AG04449 (cell line): ENCODE measurements at regions not wholly inside any gene's neighbourhood (a gene's known extent, or its start where the extent isn't known, plus 50 kb on each side); places are given as distances from the start of the nearest gene placed in this dataset.

ENCODE experiments used
- CTCF ChIA-PET: fragments of 350-600 bp; formaldehyde crosslinking; extraction: SDS; loops from one replicate; lab custom pipeline; 2021; ENCODE audit warnings: antibody characterized with exemption; lab: Yijun Ruan, JAX
- POLR2A ChIA-PET: fragments of 400-600, 350-600 bp; formaldehyde crosslinking; extraction: SDS; loops from one replicate; lab custom pipeline; 2020; ENCODE audit warnings: antibody characterized with exemption, inconsistent platforms; lab: Yijun Ruan, JAX
- DNase-seq: peaks from one replicate; pipeline ENCODE4 v3.0.0-alpha.2; 2010; ENCODE audit warnings: low read depth, low spot score
- H3K4me3 ChIP-seq: 2 replicates; pipeline ENCODE4 v1.5.1; 2011; ENCODE audit warnings: low read depth, mild to moderate bottlenecking, control low read depth, low read length
- CTCF ChIP-seq: IDR thresholded peaks from one replicate; pipeline ENCODE4 v1.5.1; 2011; ENCODE audit warnings: mild to moderate bottlenecking, moderate library complexity, low read length, control low read depth, inconsistent platforms; ENCODE audit not compliant: insufficient read depth; ENCODE audit errors: missing control alignments

- CTCF ChIA-PET, result interaction anchor here (0.6 kb wide), 1 partner anchor 1744 kb away, joined by 3 read pairs; no protein-coding TSS in a partner anchor
- H3K4me3 ChIP-seq, result no peak overlapping the region
- DNase-seq, result no peak
- POLR2A ChIA-PET, result no interaction called here
- TF ChIP-seq CTCF, result no peak
These were observed 296.3 kb downstream of the OGFRL1 start for GRCh38 chr6:71584712-71585436.

DNA sequence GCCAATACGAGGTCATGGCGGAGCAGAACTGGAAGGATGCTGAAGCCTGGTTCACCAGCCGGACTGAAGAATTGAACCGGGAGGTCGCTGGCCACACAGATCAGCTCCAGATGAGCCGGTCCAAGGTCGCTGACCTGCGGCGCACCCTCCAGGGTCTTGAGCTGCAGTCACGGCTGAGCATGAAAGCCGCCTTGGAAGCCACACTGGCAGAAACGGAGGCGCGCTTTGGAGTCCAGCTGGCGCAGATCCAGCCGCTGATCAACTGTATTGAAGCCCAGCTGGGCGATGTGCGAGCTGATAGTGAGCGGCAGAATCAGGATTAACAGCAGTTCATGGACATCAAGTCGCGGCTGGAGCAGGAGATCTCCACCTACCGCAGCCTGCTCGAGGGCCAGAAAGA is 296.9 kb downstream of the OGFRL1 start:
- POLR2A ChIA-PET, result no interaction called here
- DNase-seq, result no peak
- CTCF ChIA-PET, result no interaction called here
- no peak for TF ChIP-seq CTCF
- H3K4me3 ChIP-seq, result no peak overlapping the region

- ChIA-PET POLR2A (no interaction called here), CTCF (no interaction called here)
- TF ChIP-seq CTCF, result no peak
- H3K4me3 ChIP-seq, result no peak overlapping the region
- no peak for DNase-seq
These were observed 297.9 kb upstream of the RIMS1 start for GRCh38 chr6:71588490-71588889.

DNA sequence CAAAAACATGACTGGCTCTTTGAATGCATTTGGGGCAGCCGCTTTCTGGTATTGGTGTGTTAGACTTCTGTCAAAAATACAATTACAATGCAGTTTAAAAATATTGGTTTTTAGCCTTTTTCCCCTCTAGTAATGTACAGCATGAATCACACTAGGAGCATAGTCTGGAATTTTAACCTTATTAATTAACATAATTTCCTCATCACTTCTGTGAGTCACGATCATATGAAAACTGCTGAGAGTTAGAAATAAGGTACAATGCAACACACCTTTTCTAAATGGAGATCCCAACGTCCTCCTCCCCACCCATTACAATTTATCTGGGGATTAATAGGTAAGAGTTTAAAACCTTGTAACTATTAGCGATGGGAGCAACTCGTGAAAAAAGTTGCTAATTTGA is 297.1 kb upstream of the RIMS1 start:
- ChIA-PET POLR2A (no interaction called here), CTCF (no interaction called here)
- H3K4me3 ChIP-seq, result no peak overlapping the region
- TF ChIP-seq CTCF, result no peak
- DNase-seq, result no peak

- no peak for DNase-seq
- no peak for TF ChIP-seq CTCF
- POLR2A ChIA-PET, result no interaction called here
- no peak overlapping the region for H3K4me3 ChIP-seq
- CTCF ChIA-PET, result no interaction called here
These were observed 293.7 kb upstream of the RIMS1 start for GRCh38 chr6:71592643-71593042.

DNA sequence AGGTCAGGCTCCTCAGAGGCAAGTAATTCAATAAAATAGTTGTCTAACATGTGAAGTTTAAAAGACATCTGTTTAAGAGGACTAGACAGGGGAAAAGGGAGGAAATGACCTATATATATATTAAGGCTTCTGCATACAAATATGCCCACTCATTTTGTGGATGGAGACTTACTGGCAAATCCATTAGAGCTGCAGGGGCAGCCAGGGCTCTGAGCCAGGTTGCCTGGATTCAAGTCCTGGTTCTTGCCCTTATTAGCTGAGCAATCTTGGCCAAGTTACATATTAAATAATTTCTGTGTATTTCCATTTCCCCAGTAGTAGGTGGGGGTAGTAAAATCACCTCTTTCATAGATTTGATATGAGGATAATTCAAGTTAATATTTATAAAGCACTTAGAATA is 287.0 kb upstream of the RIMS1 start:
- CTCF ChIA-PET, result no interaction called here
- DNase-seq, result no peak
- no peak overlapping the region for H3K4me3 ChIP-seq
- POLR2A ChIA-PET, result no interaction called here
- no peak for TF ChIP-seq CTCF
